GM12872 (cell line): ENCODE measurements at regions not wholly inside any gene's neighbourhood (a gene's known extent, or its start where the extent isn't known, plus 50 kb on each side); places are given as distances from the start of the nearest gene placed in this dataset.

Source experiments
- CTCF ChIP-seq: IDR thresholded peaks from 3 replicates; pipeline ENCODE4 v1.5.1; 2011; ENCODE audit warnings: low read depth, mild to moderate bottlenecking, low read length, moderate library complexity; ENCODE audit not compliant: insufficient read depth

DNA sequence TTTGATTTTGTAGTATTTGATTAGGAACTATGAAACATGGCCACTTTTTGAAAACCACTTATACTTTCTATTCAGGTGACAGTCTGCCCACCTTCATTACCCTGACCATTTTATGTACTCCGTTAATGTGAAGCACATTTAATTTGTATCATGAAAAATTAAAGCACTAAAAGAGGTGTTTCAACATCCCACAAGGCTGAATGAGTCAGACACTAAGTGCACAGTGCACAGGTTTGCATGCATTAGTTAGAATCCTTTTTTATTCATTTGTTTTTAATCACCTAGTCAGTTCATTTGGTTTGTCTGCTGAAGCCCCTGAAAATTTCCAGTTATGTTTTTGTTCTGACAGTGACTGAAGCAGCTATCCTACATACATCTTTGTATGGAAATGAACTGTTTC lies 271.0 kb downstream of the SLITRK5 start:
- TF ChIP-seq CTCF = no peak

DNA sequence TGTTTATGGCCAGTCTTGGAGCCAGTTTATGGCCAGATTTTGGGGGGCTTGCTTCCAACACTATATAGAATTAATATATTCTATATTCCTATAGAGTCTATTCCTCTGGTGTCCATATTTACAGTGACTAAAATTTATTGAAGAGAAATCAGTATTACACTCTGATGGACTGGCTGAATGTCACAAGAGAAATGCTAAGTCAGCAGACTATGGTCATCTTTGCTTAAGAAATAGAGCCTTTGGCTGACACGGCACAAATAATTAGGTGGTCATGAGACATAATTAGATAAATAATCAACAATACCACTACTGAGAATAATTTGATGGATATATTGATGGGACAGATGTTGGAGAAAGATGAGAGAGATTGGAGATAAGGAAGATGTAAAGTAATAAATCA lies 272.9 kb downstream of the SLITRK5 start:
- no peak for TF ChIP-seq CTCF

DNA sequence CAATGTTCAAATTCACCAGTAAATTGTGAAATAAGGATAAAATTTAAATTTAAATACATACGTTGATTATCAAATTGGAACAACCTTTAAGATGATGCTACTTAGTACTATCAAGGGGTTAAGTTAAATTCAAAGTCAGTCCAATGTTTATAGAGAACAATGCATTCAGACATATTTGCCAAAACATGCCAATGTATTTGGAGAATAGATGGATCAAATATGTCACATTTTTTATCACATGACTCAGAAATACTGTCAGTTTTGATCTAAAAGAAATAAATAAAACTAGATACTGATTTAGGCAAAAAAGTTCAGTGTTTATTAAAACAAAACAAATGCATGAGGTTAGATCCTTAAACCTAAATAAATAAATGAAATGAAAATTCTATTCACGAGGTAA lies 281.2 kb downstream of the SLITRK5 start:
- TF ChIP-seq CTCF = no peak

GRCh38 chr13:87953381-87953780 lies 282.2 kb downstream of the SLITRK5 start:
- no peak for TF ChIP-seq CTCF

DNA sequence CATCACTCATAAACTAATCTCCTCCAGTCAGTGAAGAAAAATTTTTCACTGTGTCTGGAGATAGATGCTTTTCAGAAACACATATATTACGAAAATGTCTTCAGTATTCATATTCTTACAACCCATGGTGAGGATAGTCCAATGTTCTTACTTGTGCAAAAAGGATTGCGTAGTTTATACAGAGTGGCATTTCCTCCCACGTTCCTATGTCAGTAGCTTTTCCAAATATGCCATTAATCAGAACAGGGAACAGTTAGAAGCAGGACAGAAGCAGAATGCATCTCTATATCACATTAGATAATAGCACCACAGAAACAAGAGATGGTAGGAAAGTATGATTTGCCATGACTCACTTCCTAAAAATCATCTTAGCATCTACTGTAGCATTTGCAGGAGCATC lies 282.9 kb downstream of the SLITRK5 start:
- no peak for TF ChIP-seq CTCF

DNA sequence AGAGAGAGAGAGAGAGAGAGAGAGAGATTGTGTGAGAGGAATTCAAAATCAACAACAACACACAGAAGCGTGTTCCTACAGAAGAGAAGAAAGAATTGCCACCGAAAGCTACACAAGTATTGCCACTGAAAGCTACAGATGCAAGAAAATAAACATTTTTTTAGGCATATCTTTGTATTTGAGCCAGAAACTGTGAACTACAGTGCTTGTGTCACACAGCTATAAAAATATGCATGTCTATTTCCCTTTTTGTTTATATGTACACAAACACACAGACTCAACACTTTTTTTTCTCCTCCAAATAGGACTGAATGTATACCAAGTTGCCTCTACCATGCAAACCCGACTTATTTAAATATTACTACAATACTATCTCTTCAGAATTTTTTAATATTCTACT lies 290.4 kb downstream of the SLITRK5 start:
- no peak for TF ChIP-seq CTCF

- no peak for TF ChIP-seq CTCF
Observed at GRCh38 chr13:87972568-87972967, 301.4 kb downstream of the SLITRK5 start.

DNA sequence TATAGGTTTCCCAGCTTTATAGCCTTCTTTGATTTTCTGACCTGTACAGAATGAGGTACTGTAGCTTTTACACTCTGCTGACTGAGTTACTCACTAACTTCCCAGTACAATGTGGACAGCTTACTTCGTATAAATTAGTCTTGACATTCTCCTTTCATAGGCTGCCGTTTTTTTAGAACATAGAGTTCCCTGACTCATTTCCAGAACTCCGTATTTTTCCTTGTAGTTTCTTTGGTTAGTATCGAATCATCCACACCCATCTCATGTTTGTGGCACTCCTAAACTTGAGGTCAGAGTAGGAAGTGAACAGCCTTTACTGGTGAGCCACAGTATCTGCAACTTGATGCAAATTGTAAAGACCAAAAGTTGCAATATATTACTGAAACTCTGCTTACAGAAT lies 303.9 kb downstream of the SLITRK5 start:
- TF ChIP-seq CTCF = no peak
